ENCODE measurements at regions not wholly inside any gene's neighbourhood (a gene's known extent, or its start where the extent isn't known, plus 50 kb on each side); places are given as distances from the start of the nearest gene placed in this dataset.

GRCh38 chr2:84152462-84152861 is 306.6 kb downstream of the SUCLG1 start:
- no peaks in the 10 kb centered on the region for H3K9me3 ChIP-seq (ENCODE audit: low read length)

GRCh38 chr2:84144345-84144744 is 314.7 kb downstream of the SUCLG1 start:
- Histone ChIP-seq H3K4me2 (ENCODE audit: low read length) (no peak overlapping the region), H3K27me3 (ENCODE audit: insufficient read depth, low read length) (no peaks in the 10 kb centered on the region), H4K20me1 (ENCODE audit: insufficient read depth, low read length) (no peaks in the 10 kb centered on the region), H3K27ac (ENCODE audit: low read depth, low read length, poor library complexity, severe bottlenecking) (no peak overlapping the region), H3K79me2 (ENCODE audit: insufficient read depth, low read length) (no peaks in the 10 kb centered on the region), H3K9me2 (ENCODE audit: low read depth, low read length) (no peaks in the 10 kb centered on the region), H2AFZ (ENCODE audit: low read length) (no peak overlapping the region), H3K4me3 (ENCODE audit: low read depth, low read length, poor library complexity, severe bottlenecking) (no peak overlapping the region), H3K4me1 (ENCODE audit: insufficient read depth, low read length, severe bottlenecking) (no peaks in the 10 kb centered on the region), H3F3A (ENCODE audit: insufficient read depth, low read length) (no peaks in the 10 kb centered on the region), H3K9me3 (ENCODE audit: low read length) (no peaks in the 10 kb centered on the region), H3K36me3 (ENCODE audit: insufficient read depth, low read length) (no peaks in the 10 kb centered on the region), H3K9ac (ENCODE audit: low read length) (no peak overlapping the region)
- TF ChIP-seq CTCF (IDR thresholded peaks at IDR 0.05; ENCODE audit: low read length) (no peak), EZH2 (IDR thresholded peaks at IDR 0.05; ENCODE audit: borderline replicate concordance, low read length) (no peak)

More at GRCh38 chr2:84152462-84152861, 306.6 kb downstream of the SUCLG1 start:
- H3K4me2 ChIP-seq (ENCODE audit: low read length) = no peak overlapping the region
- no peaks in the 10 kb centered on the region for H3K9me2 ChIP-seq (ENCODE audit: low read depth, low read length)
- TF ChIP-seq EZH2 (IDR thresholded peaks at IDR 0.05; ENCODE audit: borderline replicate concordance, low read length) (no peak), CTCF (IDR thresholded peaks at IDR 0.05; ENCODE audit: low read length) (no peak)
- no peak overlapping the region for H3K27ac ChIP-seq (ENCODE audit: low read depth, low read length, poor library complexity, severe bottlenecking)
- no peaks in the 10 kb centered on the region for H3F3A ChIP-seq (ENCODE audit: insufficient read depth, low read length)
- H3K27me3 ChIP-seq (ENCODE audit: insufficient read depth, low read length) = no peaks in the 10 kb centered on the region
- no peaks in the 10 kb centered on the region for H3K36me3 ChIP-seq (ENCODE audit: insufficient read depth, low read length)
- no peaks in the 10 kb centered on the region for H4K20me1 ChIP-seq (ENCODE audit: insufficient read depth, low read length)
- H2AFZ ChIP-seq (ENCODE audit: low read length) = no peak overlapping the region
- no peak overlapping the region for H3K9ac ChIP-seq (ENCODE audit: low read length)
- H3K79me2 ChIP-seq (ENCODE audit: insufficient read depth, low read length) = no peaks in the 10 kb centered on the region
- H3K4me1 ChIP-seq (ENCODE audit: insufficient read depth, low read length, severe bottlenecking) = no peaks in the 10 kb centered on the region
- no peak overlapping the region for H3K4me3 ChIP-seq (ENCODE audit: low read depth, low read length, poor library complexity, severe bottlenecking)

- no peak overlapping the region for H3K4me3 ChIP-seq (ENCODE audit: low read depth, low read length, poor library complexity, severe bottlenecking)
- TF ChIP-seq EZH2 (IDR thresholded peaks at IDR 0.05; ENCODE audit: borderline replicate concordance, low read length) (no peak), CTCF (IDR thresholded peaks at IDR 0.05; ENCODE audit: low read length) (no peak)
- no peaks in the 10 kb centered on the region for H3F3A ChIP-seq (ENCODE audit: insufficient read depth, low read length)
- H3K9me2 ChIP-seq (ENCODE audit: low read depth, low read length) = no peaks in the 10 kb centered on the region
- no peak overlapping the region for H2AFZ ChIP-seq (ENCODE audit: low read length)
- no peak overlapping the region for H3K9ac ChIP-seq (ENCODE audit: low read length)
- H3K9me3 ChIP-seq (ENCODE audit: low read length) = no peaks in the 10 kb centered on the region
- H3K36me3 ChIP-seq (ENCODE audit: insufficient read depth, low read length) = no peaks in the 10 kb centered on the region
- no peak overlapping the region for H3K27ac ChIP-seq (ENCODE audit: low read depth, low read length, poor library complexity, severe bottlenecking)
- H3K27me3 ChIP-seq (ENCODE audit: insufficient read depth, low read length) = no peaks in the 10 kb centered on the region
- H3K4me2 ChIP-seq (ENCODE audit: low read length) = no peak overlapping the region
- H3K4me1 ChIP-seq (ENCODE audit: insufficient read depth, low read length, severe bottlenecking) = no peaks in the 10 kb centered on the region
- no peaks in the 10 kb centered on the region for H4K20me1 ChIP-seq (ENCODE audit: insufficient read depth, low read length)
- H3K79me2 ChIP-seq (ENCODE audit: insufficient read depth, low read length) = no peaks in the 10 kb centered on the region
Measured at GRCh38 chr2:84137034-84137433, 322.0 kb downstream of the SUCLG1 start.
